A673 (cell line): ENCODE measurements at regions not wholly inside any gene's neighbourhood (a gene's known extent, or its start where the extent isn't known, plus 50 kb on each side); places are given as distances from the start of the nearest gene placed in this dataset.

Experiments used
- BruUV-seq: library from RNA; stranded (reverse); fragments of 400-500 nt; replicated peaks from 2 replicates; lab custom pipeline; 2021; lab: Mats Ljungman, UMichigan
- CTCF ChIA-PET: fragments of 300-600 bp; sonication (Branson Sonifier 250); formaldehyde crosslinking; loops from one replicate; lab custom pipeline; 2022; ENCODE audit warnings: antibody characterized with exemption; lab: Charles Lee
- POLR2A ChIA-PET: fragments of 300-600 bp; sonication (Branson Sonifier 250); formaldehyde crosslinking; loops from one replicate; lab custom pipeline; 2022; ENCODE audit warnings: antibody characterized with exemption; ENCODE audit not compliant: low non-redundant PET; lab: Charles Lee
- DNase-seq: peaks from one replicate; pipeline ENCODE4 v3.0.0-alpha.2; 2015; ENCODE audit warnings: low spot score
- H3K27ac ChIP-seq: fragments of 200-600 bp; sonication (generic); 2 replicates; pipeline ENCODE4 v1.5.1; 2016; ENCODE audit warnings: mixed run types, low read depth, mild to moderate bottlenecking, mixed read lengths, antibody characterized with exemption, low read length; ENCODE audit not compliant: poor library complexity, severe bottlenecking
- H3K27me3 ChIP-seq: fragments of 200-600 bp; sonication (generic); replicated peaks from 2 replicates; pipeline ENCODE4 v1.6.1; 2017; ENCODE audit warnings: mixed run types, low read depth, mild to moderate bottlenecking, mixed read lengths, antibody characterized with exemption, low read length; ENCODE audit not compliant: insufficient read depth, poor library complexity
- H3K36me3 ChIP-seq: fragments of 200-600 bp; sonication (generic); 2 replicates; pipeline ENCODE4 v1.6.1; 2016; ENCODE audit warnings: mixed run types, mild to moderate bottlenecking, mixed read lengths, antibody characterized with exemption, low read length; ENCODE audit not compliant: insufficient read depth, poor library complexity, severe bottlenecking
- H3K4me1 ChIP-seq: fragments of 200-600 bp; sonication (generic); 2 replicates; pipeline ENCODE4 v1.6.1; 2017; ENCODE audit warnings: mixed run types, mild to moderate bottlenecking, mixed read lengths, antibody characterized with exemption, low read length; ENCODE audit not compliant: insufficient read depth, poor library complexity, severe bottlenecking
- H3K4me3 ChIP-seq: fragments of 200-600 bp; sonication (generic); 2 replicates; pipeline ENCODE4 v1.5.1; 2016; ENCODE audit warnings: low read depth, mixed run types, mild to moderate bottlenecking, mixed read lengths, low read length; ENCODE audit not compliant: poor library complexity, severe bottlenecking
- H3K9me3 ChIP-seq: fragments of 200-600 bp; sonication (generic); 2 replicates; pipeline ENCODE4 v1.6.1; 2016; ENCODE audit warnings: mixed run types, low read depth, mild to moderate bottlenecking, mixed read lengths, antibody characterized with exemption, low read length; ENCODE audit not compliant: poor library complexity, severe bottlenecking
- CTCF ChIP-seq: fragments of 300-800, 200-600 bp; sonication (generic); conservative IDR thresholded peaks from 2 replicates; pipeline ENCODE4 v1.5.1; 2017; ENCODE audit warnings: low read depth, mild to moderate bottlenecking, antibody characterized with exemption, low read length, moderate library complexity, mixed read lengths
- EZH2 ChIP-seq: fragments of 200-600 bp; sonication (generic); IDR thresholded peaks from 2 replicates; pipeline ENCODE4 v1.6.1; 2017; ENCODE audit warnings: borderline replicate concordance, low read depth, mild to moderate bottlenecking, mixed read lengths, antibody characterized with exemption, low read length; ENCODE audit not compliant: poor library complexity, severe bottlenecking
- intact Hi-C: fragments of 100-400 bp; cut with micrococcal nuclease; formaldehyde crosslinking; loops from one replicate; pipeline ENCODE4 v1.10.0; 2022; ENCODE audit not compliant: unreplicated experiment

GRCh38 chr16:66004699-66005098 lies 361.8 kb upstream of the CDH5 start:
- H3K36me3 ChIP-seq, result no peaks in the 10 kb centered on the region
- no TSS peak for BruUV-seq
- no peak overlapping the region for H3K27ac ChIP-seq
- POLR2A ChIA-PET, result no interaction called here
- no peak overlapping the region for H3K4me3 ChIP-seq
- H3K27me3 ChIP-seq, result no peaks in the 10 kb centered on the region
- no peak for DNase-seq
- no peaks in the 10 kb centered on the region for H3K9me3 ChIP-seq
- no peak for TF ChIP-seq CTCF
- no peak for TF ChIP-seq EZH2
- intact Hi-C loops, result no loop called here
- no peaks in the 10 kb centered on the region for H3K4me1 ChIP-seq
- CTCF ChIA-PET, result no interaction called here

GRCh38 chr16:66003201-66003600 lies 363.3 kb upstream of the CDH5 start:
- no peak for TF ChIP-seq EZH2
- TF ChIP-seq CTCF, result no peak
- no TSS peak for BruUV-seq
- POLR2A ChIA-PET, result interaction anchor here (0.6 kb wide), 1 partner anchor 522 kb away, joined by 4 read pairs; no protein-coding TSS in a partner anchor
- no peaks in the 10 kb centered on the region for H3K9me3 ChIP-seq
- no peaks in the 10 kb centered on the region for H3K36me3 ChIP-seq
- CTCF ChIA-PET, result no interaction called here
- no peak for DNase-seq
- intact Hi-C loops, result no loop called here
- H3K4me3 ChIP-seq, result no peak overlapping the region
- H3K27ac ChIP-seq, result no peak overlapping the region
- no peaks in the 10 kb centered on the region for H3K4me1 ChIP-seq
- no peaks in the 10 kb centered on the region for H3K27me3 ChIP-seq

GRCh38 chr16:66002601-66003000 lies 363.9 kb upstream of the CDH5 start:
- intact Hi-C loops, result no loop called here
- TF ChIP-seq CTCF (no peak), EZH2 (no peak)
- Histone ChIP-seq H3K36me3 (no peaks in the 10 kb centered on the region), H3K4me3 (no peak overlapping the region), H3K9me3 (no peaks in the 10 kb centered on the region), H3K27ac (no peak overlapping the region), H3K27me3 (no peaks in the 10 kb centered on the region), H3K4me1 (no peaks in the 10 kb centered on the region)
- no peak for DNase-seq
- CTCF ChIA-PET, result interaction anchor here (0.6 kb wide), 1 partner anchor 476 kb away, joined by 6 read pairs; no protein-coding TSS in a partner anchor
- POLR2A ChIA-PET, result interaction anchor here (0.6 kb wide), 1 partner anchor 522 kb away, joined by 4 read pairs; no protein-coding TSS in a partner anchor
- BruUV-seq, result no TSS peak
